ENCODE measurements at regions not wholly inside any gene's neighbourhood (a gene's known extent, or its start where the extent isn't known, plus 50 kb on each side); places are given as distances from the start of the nearest gene placed in this dataset.

GRCh38 chr1:62928885-62929284 lies 145.0 kb downstream of the ATG4C start:
- no peak overlapping the region for H3K4me3 ChIP-seq (ENCODE audit: control insufficient read depth, low read depth, low read length)
- DNase-seq (ENCODE audit: low read depth), result no peak
- no peak for TF ChIP-seq CTCF (conservative IDR thresholded peaks at IDR 0.05; ENCODE audit: control insufficient read depth, insufficient read depth, low read depth, low read length)

GRCh38 chr1:62937634-62938296 lies 153.8 kb downstream of the ATG4C start:
- DNase-seq (ENCODE audit: low read depth), result no peak
- TF ChIP-seq CTCF (conservative IDR thresholded peaks at IDR 0.05; ENCODE audit: control insufficient read depth, insufficient read depth, low read depth, low read length), result no peak
- H3K4me3 ChIP-seq (ENCODE audit: control insufficient read depth, low read depth, low read length), result no peak overlapping the region

GRCh38 chr1:62941780-62942179 lies 157.8 kb downstream of the ATG4C start:
- no peak for DNase-seq (ENCODE audit: low read depth)
- no peak for TF ChIP-seq CTCF (conservative IDR thresholded peaks at IDR 0.05; ENCODE audit: control insufficient read depth, insufficient read depth, low read depth, low read length)
- H3K4me3 ChIP-seq (ENCODE audit: control insufficient read depth, low read depth, low read length), result no peak overlapping the region

- no peak for DNase-seq (ENCODE audit: low read depth)
- TF ChIP-seq CTCF (conservative IDR thresholded peaks at IDR 0.05; ENCODE audit: control insufficient read depth, insufficient read depth, low read depth, low read length), result no peak
- no peak overlapping the region for H3K4me3 ChIP-seq (ENCODE audit: control insufficient read depth, low read depth, low read length)
Observed at GRCh38 chr1:62946511-62946910, 162.6 kb downstream of the ATG4C start.

- TF ChIP-seq CTCF (conservative IDR thresholded peaks at IDR 0.05; ENCODE audit: control insufficient read depth, insufficient read depth, low read depth, low read length), result no peak
- DNase-seq (ENCODE audit: low read depth), result no peak
- no peak overlapping the region for H3K4me3 ChIP-seq (ENCODE audit: control insufficient read depth, low read depth, low read length)
Observed at GRCh38 chr1:62951428-62951827, 167.5 kb downstream of the ATG4C start.

DNA sequence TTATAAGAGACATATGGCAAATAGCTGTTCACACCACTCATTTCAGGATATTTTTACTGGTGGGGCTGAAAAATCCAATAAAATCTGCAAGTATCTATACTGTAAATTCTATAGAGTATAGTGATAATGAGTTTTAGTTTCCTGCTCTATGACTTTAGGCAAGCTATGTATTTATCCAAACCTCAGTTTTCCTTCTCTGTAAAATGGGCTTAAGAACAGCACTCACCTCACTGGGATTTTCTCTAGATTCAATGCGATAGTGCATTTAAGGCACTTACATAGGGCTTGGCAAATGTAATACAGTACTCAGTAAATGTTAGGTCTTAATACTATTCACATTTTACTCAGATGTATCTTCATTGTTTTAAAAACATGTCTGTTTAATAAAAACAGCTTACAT lies 168.7 kb downstream of the ATG4C start:
- DNase-seq (ENCODE audit: low read depth), result no peak
- no peak overlapping the region for H3K4me3 ChIP-seq (ENCODE audit: control insufficient read depth, low read depth, low read length)
- no peak for TF ChIP-seq CTCF (conservative IDR thresholded peaks at IDR 0.05; ENCODE audit: control insufficient read depth, insufficient read depth, low read depth, low read length)

- TF ChIP-seq CTCF (conservative IDR thresholded peaks at IDR 0.05; ENCODE audit: control insufficient read depth, insufficient read depth, low read depth, low read length), result no peak
- no peak overlapping the region for H3K4me3 ChIP-seq (ENCODE audit: control insufficient read depth, low read depth, low read length)
- DNase-seq (ENCODE audit: low read depth), result no peak
Observed at GRCh38 chr1:62953633-62954032, 169.7 kb downstream of the ATG4C start.

Measured in fibroblast of mammary gland (primary cell).